Nephron (organoid): ENCODE measurements at regions not wholly inside any gene's neighbourhood (a gene's known extent, or its start where the extent isn't known, plus 50 kb on each side); places are given as distances from the start of the nearest gene placed in this dataset.

Experiments used
- H3K27ac Mint-ChIP-seq, 3 experiments: 2 replicates each; pipeline ENCODE4 v1.8.0; 2020; ENCODE audit warnings: mixed read lengths in 3 of 3, mild to moderate bottlenecking in 2 of 3, moderate library complexity in 1 of 3
- H3K27me3 Mint-ChIP-seq: 2 replicates; pipeline ENCODE4 v1.8.0; 2021; ENCODE audit warnings: low read depth, mild to moderate bottlenecking, moderate library complexity, mixed read lengths
- H3K36me3 Mint-ChIP-seq: 2 replicates; pipeline ENCODE4 v1.8.0; 2020; ENCODE audit warnings: low read depth, mixed read lengths
- H3K4me1 Mint-ChIP-seq: 2 replicates; pipeline ENCODE4 v1.8.0; 2020; ENCODE audit warnings: mixed read lengths
- H3K4me3 Mint-ChIP-seq, 3 experiments: 2 replicates each; pipeline ENCODE4 v1.8.0; 2020; ENCODE audit warnings: mild to moderate bottlenecking in 3 of 3, mixed read lengths in 3 of 3, moderate library complexity in 2 of 3
- H3K9me3 Mint-ChIP-seq: 2 replicates; pipeline ENCODE4 v1.8.0; 2020; ENCODE audit warnings: mixed read lengths
- CTCF ChIP-seq, 3 experiments: fragments of 200-600 bp; sonication (generic); IDR thresholded peaks; one replicate each; pipeline ENCODE4 v1.5.0; 2021; ENCODE audit warnings: antibody characterized with exemption in 3 of 3; ENCODE audit not compliant: unreplicated experiment in 3 of 3

- Mint-ChIP-seq H3K27ac (no peak overlapping the region), H3K4me3 (no peak overlapping the region), H3K9me3 (no peaks in the 10 kb centered on the region), H3K27me3 (no peaks in the 10 kb centered on the region), H3K36me3 (no peaks in the 10 kb centered on the region), H3K4me1 (peaks cover 9% of the 10 kb centered on the region)
- no peak for TF ChIP-seq CTCF (IDR thresholded peaks at IDR 0.05; ENCODE audit: unreplicated experiment in 3 of 3)
These were observed 505.6 kb upstream of the KIRREL3 start for GRCh38 chr11:127506126-127506525.

- Mint-ChIP-seq H3K27ac (peak overlapping the region in 1 of 3 experiments; percentile 17), H3K4me3 (no peak overlapping the region), H3K27me3 (peaks cover 4% of the 10 kb centered on the region), H3K36me3 (peaks cover 3% of the 10 kb centered on the region), H3K4me1 (peaks cover 11% of the 10 kb centered on the region), H3K9me3 (peaks cover 13% of the 10 kb centered on the region)
- TF ChIP-seq CTCF (IDR thresholded peaks at IDR 0.05; ENCODE audit: unreplicated experiment in 3 of 3), result no peak
These were observed 495.6 kb upstream of the KIRREL3 start for GRCh38 chr11:127496165-127496564.

DNA sequence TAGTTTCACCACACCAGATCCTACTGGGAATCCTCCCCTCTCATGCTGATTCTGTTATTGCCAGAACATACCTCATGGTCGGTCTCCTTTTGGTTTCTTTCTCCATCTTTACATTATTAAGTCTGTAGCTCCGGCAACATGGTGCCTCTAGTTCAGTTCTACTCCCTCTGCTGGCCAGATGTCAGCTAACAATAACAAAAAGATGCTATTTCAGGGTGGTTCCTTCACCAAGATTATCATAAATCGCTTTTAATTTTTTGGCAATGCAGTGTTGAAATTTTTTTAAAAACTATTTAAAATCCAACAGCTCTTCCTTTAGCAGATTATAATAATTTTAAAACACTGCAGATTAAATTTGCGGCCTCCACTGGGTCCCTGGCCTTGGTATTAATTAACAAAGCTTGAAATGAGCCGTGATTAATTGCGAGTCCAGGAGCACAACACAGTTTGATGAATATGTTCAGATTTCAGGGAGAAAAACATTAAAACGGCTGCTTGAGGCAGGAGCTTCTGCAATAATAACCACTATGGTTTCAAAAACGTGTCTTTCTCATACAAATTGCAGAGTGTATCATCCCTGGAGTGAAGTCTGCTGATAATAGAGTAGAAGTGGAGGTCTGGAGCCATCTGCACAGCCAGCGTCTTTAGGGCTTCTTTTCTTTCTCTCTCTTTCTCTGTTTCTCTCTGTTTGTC is 492.9 kb upstream of the KIRREL3 start:
- Mint-ChIP-seq H3K4me1 (peaks cover 11% of the 10 kb centered on the region), H3K4me3 (no peak overlapping the region), H3K9me3 (peaks cover 18% of the 10 kb centered on the region), H3K36me3 (peaks cover 3% of the 10 kb centered on the region), H3K27ac (peak overlapping the region in 2 of 3 experiments; percentile 50 to 69), H3K27me3 (peaks cover 4% of the 10 kb centered on the region)
- TF ChIP-seq CTCF (IDR thresholded peaks at IDR 0.05; ENCODE audit: unreplicated experiment in 3 of 3), result peak; percentile 52 to 62 (median 55)

DNA sequence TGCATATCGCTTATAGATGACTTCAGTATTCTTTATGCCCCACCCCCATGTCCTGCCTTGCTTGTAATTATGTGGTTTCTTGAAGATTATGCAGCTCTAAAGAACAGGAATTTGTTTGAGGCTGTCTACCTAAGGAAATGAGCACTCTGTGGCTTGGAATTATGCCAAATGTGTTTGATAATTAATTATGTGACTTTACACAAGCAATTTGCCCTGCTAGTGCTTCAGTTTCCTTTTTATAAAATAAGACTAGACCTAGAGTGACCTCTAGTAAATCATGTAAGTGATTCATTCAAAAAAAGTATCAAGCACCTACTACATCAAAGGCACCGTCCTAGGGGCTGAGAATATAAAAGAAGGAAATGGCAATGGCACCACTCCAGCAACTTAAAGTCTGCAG is 491.5 kb upstream of the KIRREL3 start:
- peaks cover 23% of the 10 kb centered on the region for H3K9me3 Mint-ChIP-seq
- H3K4me3 Mint-ChIP-seq, result no peak overlapping the region
- peaks cover 4% of the 10 kb centered on the region for H3K27me3 Mint-ChIP-seq
- TF ChIP-seq CTCF (IDR thresholded peaks at IDR 0.05; ENCODE audit: unreplicated experiment in 3 of 3), result no peak
- peaks cover 11% of the 10 kb centered on the region for H3K4me1 Mint-ChIP-seq
- no peak overlapping the region for H3K27ac Mint-ChIP-seq
- peaks cover 3% of the 10 kb centered on the region for H3K36me3 Mint-ChIP-seq

DNA sequence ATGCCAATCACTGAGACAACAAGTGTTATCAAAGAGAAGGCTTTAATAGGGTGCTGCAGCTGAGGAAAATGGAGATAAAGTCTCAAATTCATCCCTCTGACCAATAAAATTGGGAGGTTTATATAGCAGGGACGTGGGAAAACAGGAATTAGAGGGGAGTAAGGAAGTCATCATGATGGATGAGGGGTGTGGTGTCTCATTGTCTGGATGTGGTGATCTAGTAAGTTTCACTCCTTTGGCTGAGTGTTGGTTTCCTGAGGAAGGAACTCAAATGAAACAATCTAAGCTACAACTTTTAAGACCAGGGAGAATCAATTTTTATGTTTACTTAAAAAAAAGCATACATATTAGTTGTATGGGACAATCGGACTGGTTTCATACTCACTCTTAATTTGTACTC is 491.0 kb upstream of the KIRREL3 start:
- peaks cover 23% of the 10 kb centered on the region for H3K9me3 Mint-ChIP-seq
- H3K4me1 Mint-ChIP-seq, result peaks cover 11% of the 10 kb centered on the region
- H3K27ac Mint-ChIP-seq, result no peak overlapping the region
- H3K4me3 Mint-ChIP-seq, result no peak overlapping the region
- no peak for TF ChIP-seq CTCF (IDR thresholded peaks at IDR 0.05; ENCODE audit: unreplicated experiment in 3 of 3)
- peaks cover 3% of the 10 kb centered on the region for H3K36me3 Mint-ChIP-seq
- H3K27me3 Mint-ChIP-seq, result peaks cover 1% of the 10 kb centered on the region

GRCh38 chr11:127490896-127491295 is 490.3 kb upstream of the KIRREL3 start:
- Mint-ChIP-seq H3K9me3 (peaks cover 23% of the 10 kb centered on the region), H3K27me3 (no peaks in the 10 kb centered on the region), H3K27ac (no peak overlapping the region), H3K4me1 (peaks cover 11% of the 10 kb centered on the region), H3K36me3 (peaks cover 3% of the 10 kb centered on the region), H3K4me3 (no peak overlapping the region)
- TF ChIP-seq CTCF (IDR thresholded peaks at IDR 0.05; ENCODE audit: unreplicated experiment in 3 of 3), result no peak
